DMS 273 (cell line): ENCODE measurements at regions not wholly inside any gene's neighbourhood (a gene's known extent, or its start where the extent isn't known, plus 50 kb on each side); places are given as distances from the start of the nearest gene placed in this dataset.

ENCODE experiments used
- DNase-seq: peaks from one replicate; lab custom pipeline; 2025; ENCODE audit not compliant: unreplicated experiment; lab: John Stamatoyannopoulos, UW

DNA sequence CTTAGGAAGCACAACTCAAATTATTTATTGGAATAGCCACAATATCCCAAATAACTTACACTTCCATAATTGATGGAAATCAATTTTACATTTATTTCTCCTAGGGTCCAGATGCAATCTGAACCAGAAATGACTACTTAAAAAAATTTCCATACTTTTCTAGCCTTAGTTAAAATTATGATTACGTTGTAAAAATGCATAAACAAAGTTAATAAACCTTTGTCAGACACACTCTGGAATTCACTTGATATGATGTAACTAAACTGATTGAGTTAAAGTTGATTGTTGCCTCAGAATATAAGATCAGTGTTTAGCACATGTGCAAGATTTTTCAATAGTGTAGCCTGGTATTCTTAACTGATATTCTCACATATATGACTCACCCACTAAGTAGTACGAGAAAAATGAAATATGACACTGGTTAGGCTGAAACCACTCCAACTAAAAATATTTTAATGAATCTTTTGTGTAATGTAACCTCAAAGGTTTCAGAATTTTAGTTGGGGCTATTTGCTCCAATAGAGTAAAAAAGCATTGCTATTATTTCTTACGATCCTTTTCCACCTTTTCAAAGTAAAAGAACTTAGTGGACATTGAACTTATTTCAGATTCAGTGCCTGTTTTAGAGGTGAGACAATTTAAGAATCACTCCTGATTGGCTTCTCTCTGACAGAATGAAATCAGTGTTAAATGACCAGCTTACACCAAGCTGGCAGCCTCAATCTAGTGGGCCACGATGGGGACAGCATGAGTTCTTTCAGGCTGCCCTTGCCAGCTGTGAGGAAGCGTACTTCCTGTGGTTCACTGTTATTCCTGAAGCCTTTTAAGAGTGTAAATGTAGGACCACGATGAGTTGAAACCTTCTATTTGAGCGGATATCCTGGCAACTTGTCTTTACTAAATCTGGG lies 277.2 kb upstream of the CDH9 start:
- DNase-seq, result no peak

DNA sequence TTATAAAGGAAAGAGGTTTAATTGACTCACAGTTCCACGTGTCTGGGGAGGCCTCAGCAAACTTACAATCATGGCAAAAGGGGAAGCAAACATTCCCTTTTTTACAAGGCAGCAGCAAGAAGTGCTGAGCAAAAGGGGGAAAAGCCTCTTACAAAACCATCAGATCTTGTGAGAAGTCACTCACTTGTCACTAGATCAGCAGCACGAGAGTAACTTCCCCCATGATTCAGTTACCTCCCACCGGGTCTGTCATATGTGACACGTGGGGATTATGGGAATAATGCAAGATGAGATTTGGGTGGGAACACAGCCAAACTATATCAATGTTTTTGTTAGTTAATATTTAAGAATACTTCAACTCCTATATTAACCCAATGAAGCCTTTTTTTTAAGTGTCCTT lies 275.2 kb upstream of the CDH9 start:
- DNase-seq, result no peak

GRCh38 chr5:27312291-27312893 lies 274.0 kb upstream of the CDH9 start:
- no peak for DNase-seq

- DNase-seq, result no peak
These were observed 273.2 kb upstream of the CDH9 start for GRCh38 chr5:27311544-27311943.

DNA sequence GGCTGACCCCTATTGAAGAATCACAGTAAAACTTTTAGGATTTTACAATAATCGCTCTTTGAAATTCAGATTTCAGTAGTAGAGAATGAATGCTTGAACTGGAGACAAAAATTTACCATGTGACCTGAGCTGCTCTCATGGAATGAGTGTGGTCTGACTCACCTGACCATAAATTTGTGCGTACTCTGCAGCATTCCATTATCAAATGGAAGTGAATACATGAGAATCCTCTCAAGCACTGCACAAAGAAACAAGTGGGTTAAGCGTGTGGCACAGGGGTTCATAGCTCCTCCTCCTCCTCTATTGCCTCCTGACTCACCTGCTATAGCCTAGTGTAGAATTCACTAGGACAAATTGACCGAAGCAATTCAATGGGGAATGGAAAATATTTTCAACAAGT lies 269.8 kb upstream of the CDH9 start:
- no peak for DNase-seq

DNA sequence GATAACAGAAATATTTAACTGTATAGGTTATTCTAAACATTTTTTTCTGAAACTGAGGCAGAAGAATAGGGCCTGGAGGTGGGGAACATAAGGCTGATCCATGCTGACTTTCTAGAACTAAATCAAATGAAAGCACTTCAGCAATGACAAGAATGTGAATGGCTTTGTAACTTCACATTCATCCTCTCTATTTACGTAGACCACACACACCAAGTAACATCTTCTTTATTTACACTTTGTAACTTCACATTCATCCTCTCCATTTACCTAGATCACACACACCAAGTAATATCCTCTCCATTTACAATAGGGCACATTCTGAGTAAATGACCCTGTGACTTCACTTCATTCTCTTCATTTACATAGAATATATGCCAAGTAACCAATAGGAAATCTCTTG lies 251.8 kb upstream of the CDH9 start:
- DNase-seq, result no peak

DNA sequence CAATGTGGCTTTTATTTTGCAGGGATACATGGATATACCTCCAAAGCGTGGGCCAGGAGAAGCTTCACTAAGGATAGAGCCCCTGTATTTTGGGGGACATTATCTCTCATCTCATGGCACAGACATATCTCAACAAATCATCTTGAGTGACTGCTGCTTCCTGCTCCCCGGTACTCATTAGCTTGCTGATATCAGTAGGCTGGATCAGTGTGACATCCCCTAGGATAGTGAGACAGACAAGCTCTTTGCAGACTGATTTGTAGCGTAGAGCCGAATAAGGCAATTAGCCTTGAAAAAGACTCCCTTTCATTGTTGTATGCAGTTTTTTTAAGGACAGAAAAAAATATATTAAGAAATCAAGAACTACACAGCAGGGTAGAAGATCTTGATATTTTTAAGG lies 237.7 kb upstream of the CDH9 start:
- DNase-seq, result no peak

- DNase-seq, result no peak
These were observed 237.0 kb upstream of the CDH9 start for GRCh38 chr5:27275345-27275744.

DNA sequence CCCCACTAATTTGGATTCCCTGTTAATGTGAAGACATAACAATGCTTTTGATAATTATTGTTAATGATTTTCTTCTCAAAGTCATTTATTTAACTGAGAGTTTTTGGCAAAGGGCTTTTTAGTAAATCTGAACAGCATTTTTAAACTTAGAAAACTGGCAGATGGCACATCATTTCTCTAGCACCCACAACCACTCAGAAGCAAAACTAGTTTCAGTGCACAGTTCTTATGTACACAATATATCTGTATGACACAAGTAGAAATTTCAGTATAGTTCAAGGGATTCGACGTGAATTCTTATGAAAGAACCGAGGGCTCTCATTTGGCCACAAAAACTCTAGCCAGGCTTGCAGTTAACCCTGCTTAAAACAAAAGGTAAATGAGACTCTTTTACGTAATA lies 231.4 kb upstream of the CDH9 start:
- no peak for DNase-seq

GRCh38 chr5:27267209-27267824 lies 228.9 kb upstream of the CDH9 start:
- DNase-seq, result no peak

- DNase-seq, result no peak
These were observed 227.8 kb upstream of the CDH9 start for GRCh38 chr5:27266184-27266583.

DNA sequence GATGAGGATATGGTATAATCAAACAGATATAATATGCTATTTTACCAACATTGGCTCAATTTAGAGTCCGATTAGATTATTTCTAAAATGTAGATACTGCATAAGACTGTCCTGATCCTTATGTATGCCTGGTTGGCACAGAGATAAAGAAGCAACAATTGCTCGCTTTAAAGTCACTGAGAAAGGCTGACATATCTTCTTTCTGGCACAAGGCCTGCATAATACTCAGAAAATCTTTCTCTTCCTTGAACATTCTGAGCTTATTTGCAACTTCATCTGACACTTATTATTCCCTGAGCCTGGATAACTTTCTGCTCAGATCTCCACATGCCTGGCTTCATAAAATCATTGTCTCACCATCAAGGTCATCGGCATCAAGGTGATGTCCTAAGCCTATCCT lies 219.3 kb upstream of the CDH9 start:
- no peak for DNase-seq

DNA sequence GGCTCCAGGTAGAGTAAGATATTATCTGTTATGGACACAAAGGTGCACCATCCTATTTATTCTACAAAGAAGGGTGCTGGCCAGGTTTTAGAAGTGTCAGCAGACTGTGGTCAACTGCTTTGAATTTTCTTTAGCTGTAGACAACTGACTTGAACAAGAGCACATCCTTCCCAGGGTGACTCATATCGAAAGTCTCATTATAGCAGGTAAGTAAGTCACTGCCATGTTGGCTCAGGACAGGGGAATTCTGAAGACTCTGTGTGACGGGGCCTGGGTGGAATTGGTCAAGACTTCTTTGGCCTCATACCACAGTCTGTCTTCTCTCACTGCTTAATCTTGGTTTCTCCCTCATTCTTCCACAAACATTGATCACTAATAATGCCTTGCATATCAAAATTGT lies 214.5 kb upstream of the CDH9 start:
- no peak for DNase-seq

DNA sequence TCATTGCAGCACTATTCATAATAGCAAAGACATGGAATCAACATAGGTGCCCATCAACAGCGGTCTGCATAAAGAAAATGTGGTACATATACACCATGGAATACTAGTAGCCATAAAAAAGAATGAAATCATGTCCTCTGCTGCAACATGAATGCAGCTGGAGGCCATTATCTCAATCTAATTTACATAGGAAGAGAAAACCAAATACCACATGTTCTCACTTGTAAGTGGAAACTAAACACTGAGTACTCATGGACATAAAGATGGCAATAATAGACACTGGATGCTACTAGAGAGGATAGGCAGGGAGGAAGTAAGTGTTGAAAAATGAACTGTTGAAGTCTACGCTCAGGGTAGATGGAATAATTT lies 203.9 kb upstream of the CDH9 start:
- DNase-seq, result no peak

DNA sequence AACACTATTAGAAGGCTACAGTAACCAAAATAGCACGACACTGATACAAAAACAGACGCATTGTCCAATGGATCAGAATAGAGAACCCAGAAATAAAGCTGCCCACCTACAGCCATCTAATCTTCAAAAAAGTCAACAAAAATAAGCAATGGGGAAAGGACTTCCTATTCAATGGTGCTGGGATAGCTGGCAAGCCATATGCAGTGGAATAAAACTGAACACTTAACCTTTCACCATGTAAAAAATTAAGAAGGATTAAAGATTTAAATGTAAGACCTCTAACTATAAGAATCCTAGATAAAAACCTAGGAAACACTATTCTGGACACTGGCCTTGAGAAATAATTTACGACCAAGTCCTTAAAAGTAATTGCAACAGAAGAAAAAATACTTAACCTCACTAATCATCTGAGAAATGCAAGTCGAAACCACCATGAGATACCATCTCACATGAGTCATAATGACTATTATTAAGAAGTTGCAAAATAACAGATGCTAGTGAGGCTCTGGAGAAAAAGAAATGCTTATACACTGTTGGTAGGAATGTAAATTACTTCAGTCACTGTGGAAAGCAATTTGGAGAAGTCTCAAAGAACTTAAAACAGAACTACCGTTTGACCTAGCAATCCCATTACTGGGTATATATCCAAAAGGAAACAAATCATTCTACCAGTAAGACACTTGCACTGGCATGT lies 203.3 kb upstream of the CDH9 start:
- no peak for DNase-seq

GRCh38 chr5:27240791-27241190 lies 202.4 kb upstream of the CDH9 start:
- DNase-seq, result no peak

- DNase-seq, result no peak
These were observed 196.5 kb upstream of the CDH9 start for GRCh38 chr5:27234916-27235315.

DNA sequence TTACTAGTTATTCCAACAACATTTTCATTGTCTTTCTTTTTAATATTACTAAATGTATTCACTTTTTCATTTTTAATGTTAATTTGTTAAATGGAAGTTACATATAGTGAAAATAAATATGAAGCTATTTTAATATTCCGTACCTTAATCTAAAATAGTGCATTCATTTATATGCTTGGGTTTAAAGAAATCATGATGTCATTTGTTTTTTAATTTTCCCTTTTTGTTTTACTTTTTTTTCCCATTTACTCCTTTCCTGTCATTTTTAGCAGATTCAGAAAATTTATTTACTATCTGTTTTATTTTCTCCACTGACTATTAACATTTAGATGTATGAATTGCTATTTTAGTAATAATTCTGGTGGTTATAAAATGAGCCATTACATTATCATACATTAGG lies 183.0 kb upstream of the CDH9 start:
- no peak for DNase-seq

- no peak for DNase-seq
These were observed 182.4 kb upstream of the CDH9 start for GRCh38 chr5:27220752-27221151.

DNA sequence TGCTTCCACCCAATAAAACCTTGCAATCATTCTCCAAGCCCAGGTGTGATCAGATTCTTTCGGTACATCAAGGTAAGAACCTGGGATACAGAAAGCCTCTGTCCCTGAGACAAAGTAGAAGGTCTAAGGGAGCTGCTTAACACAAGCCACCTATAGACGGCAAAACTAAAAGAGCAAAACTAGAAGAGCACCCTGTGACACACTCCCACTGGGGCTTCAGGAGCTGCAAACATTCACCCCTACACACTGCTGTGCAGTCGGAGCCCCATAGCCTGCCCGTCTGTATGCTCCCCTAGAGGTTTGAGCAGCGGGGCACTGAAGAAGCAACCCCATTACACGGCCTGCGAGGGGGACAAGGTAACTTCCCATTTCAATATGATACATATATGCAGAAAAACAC lies 179.6 kb upstream of the CDH9 start:
- no peak for DNase-seq

- DNase-seq, result no peak
These were observed 179.0 kb upstream of the CDH9 start for GRCh38 chr5:27217155-27217956.
